Body of pancreas (tissue), 4 donors: ENCODE measurements at regions not wholly inside any gene's neighbourhood (a gene's known extent, or its start where the extent isn't known, plus 50 kb on each side); places are given as distances from the start of the nearest gene placed in this dataset.

Experiments used
- ATAC-seq: fragments of 150-250 bp; one replicate; pipeline ENCODE4 v1.9.1; 2016
- DNase-seq, 4 donors: peaks; one replicate each; pipeline ENCODE4 v3.0.0-alpha.2; 2019
- H3K27ac ChIP-seq, 4 donors: fragments of 200-600 bp; sonication (generic); 1 replicate in 3 of 4; 2 replicates in 1 of 4; pipeline versions ENCODE4 v1.5.1 to v1.6.1; 2016 to 2019; ENCODE audit warnings: mild to moderate bottlenecking in 1 of 4, mixed read lengths in 1 of 4, moderate library complexity in 1 of 4
- H3K27me3 ChIP-seq, 2 donors: fragments of 200-600 bp; sonication (generic); one replicate each; pipeline ENCODE4 v1.6.0; 2016; ENCODE audit warnings: mild to moderate bottlenecking in 1 of 2
- H3K36me3 ChIP-seq, 2 donors: fragments of 200-600 bp; sonication (generic); replicated peaks in 1 of 2; 2 replicates each; pipeline ENCODE4 v1.5.1; 2016; ENCODE audit warnings: low read depth in 2 of 2; ENCODE audit not compliant: insufficient read depth in 1 of 2
- H3K4me1 ChIP-seq: fragments of 200-600 bp; sonication (generic); one replicate; pipeline ENCODE4 v1.6.0; 2016
- H3K4me3 ChIP-seq, 2 donors: fragments of 200-600 bp; sonication (generic); 1 replicate in 1 of 2; 2 replicates in 1 of 2; pipeline ENCODE4 v1.5.1; 2016 to 2019
- H3K9me3 ChIP-seq, 3 donors: fragments of 200-600 bp; sonication (generic); 1 replicate in 2 of 3; 2 replicates in 1 of 3; pipeline ENCODE4 v1.5.1; 2016
- POLR2A ChIP-seq, 3 donors: fragments of 450-650 bp; IDR thresholded peaks; one replicate each; pipeline ENCODE4 v1.6.1; 2016; ENCODE audit warnings: antibody characterized with exemption in 3 of 3, mild to moderate bottlenecking in 2 of 3
- WGBS, 2 donors: methylation state at CpG; one replicate each; pipeline ENCODE4 v1.1.5; 2017; 5-methylcytosine and 5-hydroxymethylcytosine counted together
- intact Hi-C: fragments of 100-400 bp; cut with DNase I; formaldehyde crosslinking; loops from one replicate; pipeline ENCODE4 v1.15.1; 2023
- TF ChIP-seq, protein P1 (sequence below), 7 experiments: fragments of 450-650 bp in 4 of 7; fragments of 200-600 bp in 3 of 7; sonication (generic) in 3 of 7; IDR thresholded peaks; one replicate each; pipeline ENCODE4 v1.5.1; 2016 to 2019; ENCODE audit warnings: antibody characterized with exemption in 7 of 7

DNA sequence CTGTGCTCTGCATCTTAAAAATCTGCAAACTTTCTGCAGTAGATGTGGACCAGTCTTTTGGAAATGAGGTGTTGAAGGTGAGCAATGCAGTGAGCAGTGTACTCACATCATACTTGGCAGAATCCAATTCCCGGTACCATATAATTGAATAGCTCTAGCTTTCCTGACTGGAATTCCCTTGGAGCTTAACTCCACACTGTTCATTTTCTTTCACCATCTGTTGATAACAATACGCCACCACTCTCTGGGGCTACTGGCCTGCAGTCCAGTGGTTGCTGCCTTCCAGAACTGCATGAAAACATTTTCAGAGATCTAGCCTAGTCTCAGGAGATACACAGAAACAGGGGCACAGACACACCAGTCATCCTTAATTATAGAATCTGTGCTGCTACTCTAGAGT, 820.0 kb upstream of the NXPH2 start:
- no peak overlapping the region for H3K4me3 ChIP-seq
- DNase-seq: no peak
- no peak for ATAC-seq
- no peak overlapping the region for H3K27ac ChIP-seq
- no peaks in the 10 kb centered on the region for H3K27me3 ChIP-seq
- no peaks in the 10 kb centered on the region for H3K4me1 ChIP-seq
- intact Hi-C loops: no loop called here
- no peaks in the 10 kb centered on the region for H3K36me3 ChIP-seq
- TF ChIP-seq, protein P1, sequence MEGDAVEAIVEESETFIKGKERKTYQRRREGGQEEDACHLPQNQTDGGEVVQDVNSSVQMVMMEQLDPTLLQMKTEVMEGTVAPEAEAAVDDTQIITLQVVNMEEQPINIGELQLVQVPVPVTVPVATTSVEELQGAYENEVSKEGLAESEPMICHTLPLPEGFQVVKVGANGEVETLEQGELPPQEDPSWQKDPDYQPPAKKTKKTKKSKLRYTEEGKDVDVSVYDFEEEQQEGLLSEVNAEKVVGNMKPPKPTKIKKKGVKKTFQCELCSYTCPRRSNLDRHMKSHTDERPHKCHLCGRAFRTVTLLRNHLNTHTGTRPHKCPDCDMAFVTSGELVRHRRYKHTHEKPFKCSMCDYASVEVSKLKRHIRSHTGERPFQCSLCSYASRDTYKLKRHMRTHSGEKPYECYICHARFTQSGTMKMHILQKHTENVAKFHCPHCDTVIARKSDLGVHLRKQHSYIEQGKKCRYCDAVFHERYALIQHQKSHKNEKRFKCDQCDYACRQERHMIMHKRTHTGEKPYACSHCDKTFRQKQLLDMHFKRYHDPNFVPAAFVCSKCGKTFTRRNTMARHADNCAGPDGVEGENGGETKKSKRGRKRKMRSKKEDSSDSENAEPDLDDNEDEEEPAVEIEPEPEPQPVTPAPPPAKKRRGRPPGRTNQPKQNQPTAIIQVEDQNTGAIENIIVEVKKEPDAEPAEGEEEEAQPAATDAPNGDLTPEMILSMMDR (IDR thresholded peaks at IDR 0.05): no peak
- no peak for TF ChIP-seq POLR2A (IDR thresholded peaks at IDR 0.05)
- 41 to 48% methylated on average over 2 of the region's 2 CpGs for WGBS, 2 donors
- H3K9me3 ChIP-seq: no peaks in the 10 kb centered on the region

DNA sequence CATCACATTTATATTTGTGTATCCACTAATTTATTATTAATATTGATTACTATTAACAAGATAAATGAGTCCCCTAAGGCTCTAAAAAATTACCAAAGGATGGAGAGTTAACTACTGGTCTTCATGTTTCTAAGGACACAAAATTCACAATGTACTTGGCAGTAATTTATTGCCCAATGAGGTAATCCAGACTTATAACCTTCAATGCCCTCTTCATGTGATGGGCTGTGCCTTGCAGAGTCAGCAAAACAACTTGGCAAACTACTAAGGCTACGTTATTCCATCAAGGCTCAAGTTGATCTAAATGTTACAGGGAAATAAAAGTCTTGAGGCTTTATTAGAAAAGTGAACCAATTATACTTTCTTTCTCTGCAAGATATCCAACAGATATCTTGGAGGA, 804.9 kb upstream of the NXPH2 start:
- intact Hi-C loops: no loop called here
- no peaks in the 10 kb centered on the region for H3K27me3 ChIP-seq
- no peak overlapping the region for H3K4me3 ChIP-seq
- WGBS, 2 donors: 56 to 61% methylated on average over 1 of the region's 1 CpG
- no peak overlapping the region for H3K27ac ChIP-seq
- ATAC-seq (no peak), DNase-seq (no peak)
- no peaks in the 10 kb centered on the region for H3K9me3 ChIP-seq
- TF ChIP-seq POLR2A (IDR thresholded peaks at IDR 0.05): no peak
- TF ChIP-seq, protein P1 (IDR thresholded peaks at IDR 0.05): no peak
- H3K36me3 ChIP-seq: no peaks in the 10 kb centered on the region
- H3K4me1 ChIP-seq: no peaks in the 10 kb centered on the region

DNA sequence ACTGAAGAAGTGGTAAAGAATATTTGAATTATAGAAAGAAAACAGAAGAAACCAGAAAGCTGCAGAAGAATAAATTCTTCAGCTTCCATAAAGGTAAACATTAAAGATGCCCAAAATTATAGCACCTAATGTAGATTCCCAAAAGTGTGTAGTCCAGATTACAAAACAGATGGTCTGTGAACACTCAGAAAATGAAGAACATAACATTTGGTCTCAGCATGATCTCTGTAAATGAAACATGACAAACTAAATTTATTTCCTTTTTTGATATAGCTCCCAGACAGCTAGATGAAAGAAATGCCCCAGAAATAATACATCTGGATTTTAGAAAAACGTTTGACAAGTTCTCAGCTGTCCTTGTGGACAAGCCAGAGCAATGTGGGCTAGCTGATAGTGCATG, 794.2 kb upstream of the NXPH2 start:
- TF ChIP-seq, protein P1 (IDR thresholded peaks at IDR 0.05): no peak
- TF ChIP-seq POLR2A (IDR thresholded peaks at IDR 0.05): no peak
- Histone ChIP-seq H3K4me1 (no peaks in the 10 kb centered on the region), H3K27ac (no peak overlapping the region), H3K4me3 (no peak overlapping the region), H3K9me3 (no peaks in the 10 kb centered on the region), H3K36me3 (no peaks in the 10 kb centered on the region), H3K27me3 (no peaks in the 10 kb centered on the region)
- no peak for DNase-seq
- WGBS, 2 donors: 4 to 5% methylated on average over 1 of the region's 1 CpG
- no peak for ATAC-seq
- intact Hi-C loops: no loop called here

DNA sequence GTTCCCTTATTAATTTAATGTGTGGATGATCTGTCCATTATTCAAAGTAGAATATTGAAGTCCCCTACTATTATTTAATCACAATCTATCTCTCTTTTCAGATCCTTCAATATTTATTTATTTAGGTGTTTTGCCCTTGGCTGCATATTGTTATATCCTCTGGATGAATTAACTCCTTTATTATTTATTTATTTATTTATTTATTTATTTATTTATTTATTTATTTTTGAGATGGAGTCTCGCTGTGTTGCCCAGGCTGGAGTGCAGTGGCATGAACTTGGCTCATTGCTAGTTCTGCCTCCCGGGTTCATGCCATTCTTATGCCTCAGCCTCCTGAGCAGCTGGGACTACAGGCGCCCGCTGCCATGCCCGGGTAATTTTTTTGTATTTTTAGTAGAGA, 776.6 kb upstream of the NXPH2 start:
- H3K4me3 ChIP-seq: no peak overlapping the region
- 83 to 87% methylated on average over 5 of the region's 5 CpGs for WGBS, 2 donors
- DNase-seq (no peak), ATAC-seq (no peak)
- H3K27me3 ChIP-seq: no peaks in the 10 kb centered on the region
- H3K9me3 ChIP-seq: no peaks in the 10 kb centered on the region
- intact Hi-C loops: no loop called here
- TF ChIP-seq, protein P1 (IDR thresholded peaks at IDR 0.05): no peak
- no peak for TF ChIP-seq POLR2A (IDR thresholded peaks at IDR 0.05)
- H3K36me3 ChIP-seq: no peaks in the 10 kb centered on the region
- no peak overlapping the region for H3K27ac ChIP-seq
- H3K4me1 ChIP-seq: no peaks in the 10 kb centered on the region

DNA sequence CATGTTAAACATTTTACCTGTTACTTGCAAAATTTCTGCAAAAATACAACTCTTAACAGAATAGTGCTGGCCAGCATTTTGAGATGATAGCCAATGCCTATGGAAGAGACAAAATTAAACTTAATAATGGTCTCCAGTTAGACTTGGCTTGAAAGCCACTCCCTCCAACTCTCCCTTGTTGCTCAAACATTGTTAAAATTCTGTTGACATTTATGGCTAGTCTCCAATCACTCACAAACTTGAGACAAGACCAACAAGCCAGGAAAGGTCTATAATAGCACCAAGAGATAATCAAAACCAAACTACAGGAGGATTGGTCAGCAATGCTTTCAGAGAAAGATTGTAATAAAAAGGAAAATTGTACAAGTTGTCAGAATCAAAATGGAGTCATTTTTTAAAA, 770.7 kb upstream of the NXPH2 start:
- no peak overlapping the region for H3K4me3 ChIP-seq
- H3K27me3 ChIP-seq: no peaks in the 10 kb centered on the region
- TF ChIP-seq, protein P1 (IDR thresholded peaks at IDR 0.05): no peak
- no peak for TF ChIP-seq POLR2A (IDR thresholded peaks at IDR 0.05)
- H3K9me3 ChIP-seq: no peaks in the 10 kb centered on the region
- H3K4me1 ChIP-seq: no peaks in the 10 kb centered on the region
- no peak overlapping the region for H3K27ac ChIP-seq
- no peak for ATAC-seq
- H3K36me3 ChIP-seq: no peaks in the 10 kb centered on the region
- intact Hi-C loops: no loop called here
- no peak for DNase-seq
